Endothelial cell (in vitro differentiated cells): ENCODE measurements at regions not wholly inside any gene's neighbourhood (a gene's known extent, or its start where the extent isn't known, plus 50 kb on each side); places are given as distances from the start of the nearest gene placed in this dataset.

Experiments used
- DNase-seq: peaks from one replicate; pipeline ENCODE4 v3.0.0; 2021; ENCODE audit warnings: low spot score
- H3K27ac Mint-ChIP-seq: one replicate; pipeline ENCODE4 v1.8.0; 2021; ENCODE audit warnings: mixed read lengths, inconsistent platforms; ENCODE audit not compliant: unreplicated experiment
- H3K27me3 Mint-ChIP-seq: one replicate; pipeline ENCODE4 v1.8.0; 2021; ENCODE audit warnings: mild to moderate bottlenecking, moderate library complexity, mixed read lengths, inconsistent platforms; ENCODE audit not compliant: unreplicated experiment
- H3K36me3 Mint-ChIP-seq: one replicate; pipeline ENCODE4 v1.8.0; 2021; ENCODE audit warnings: mild to moderate bottlenecking, low read depth, mixed read lengths, inconsistent platforms; ENCODE audit not compliant: unreplicated experiment
- H3K4me1 Mint-ChIP-seq: one replicate; pipeline ENCODE4 v1.8.0; 2021; ENCODE audit warnings: mild to moderate bottlenecking, mixed read lengths, inconsistent platforms; ENCODE audit not compliant: unreplicated experiment
- H3K4me3 Mint-ChIP-seq: one replicate; pipeline ENCODE4 v1.8.0; 2021; ENCODE audit warnings: mild to moderate bottlenecking, mixed read lengths, inconsistent platforms; ENCODE audit not compliant: unreplicated experiment
- H3K9me3 Mint-ChIP-seq: one replicate; pipeline ENCODE4 v1.8.0; 2021; ENCODE audit warnings: mixed read lengths, inconsistent platforms; ENCODE audit not compliant: unreplicated experiment
- CTCF ChIP-seq: fragments of 200-600 bp; sonication (generic); IDR thresholded peaks from one replicate; pipeline ENCODE4 v1.5.0; 2021; ENCODE audit warnings: antibody characterized with exemption; ENCODE audit not compliant: unreplicated experiment

- H3K27ac Mint-ChIP-seq: no peak overlapping the region
- no peak for TF ChIP-seq CTCF
- H3K27me3 Mint-ChIP-seq: no peaks in the 10 kb centered on the region
- no peaks in the 10 kb centered on the region for H3K36me3 Mint-ChIP-seq
- no peaks in the 10 kb centered on the region for H3K9me3 Mint-ChIP-seq
- no peak overlapping the region for H3K4me3 Mint-ChIP-seq
- DNase-seq: no peak
- H3K4me1 Mint-ChIP-seq: no peaks in the 10 kb centered on the region
These were observed 895.6 kb downstream of the TTLL7 start for GRCh38 chr1:83103341-83103740.

- DNase-seq: no peak
- H3K4me3 Mint-ChIP-seq: no peak overlapping the region
- H3K4me1 Mint-ChIP-seq: no peaks in the 10 kb centered on the region
- H3K27me3 Mint-ChIP-seq: no peaks in the 10 kb centered on the region
- H3K9me3 Mint-ChIP-seq: no peaks in the 10 kb centered on the region
- no peak for TF ChIP-seq CTCF
- no peak overlapping the region for H3K27ac Mint-ChIP-seq
- no peaks in the 10 kb centered on the region for H3K36me3 Mint-ChIP-seq
These were observed 896.3 kb downstream of the TTLL7 start for GRCh38 chr1:83102630-83103071.

- Mint-ChIP-seq H3K27me3 (no peaks in the 10 kb centered on the region), H3K36me3 (no peaks in the 10 kb centered on the region), H3K27ac (no peak overlapping the region), H3K9me3 (no peaks in the 10 kb centered on the region), H3K4me1 (no peaks in the 10 kb centered on the region), H3K4me3 (no peak overlapping the region)
- no peak for TF ChIP-seq CTCF
- no peak for DNase-seq
These were observed 897.5 kb downstream of the TTLL7 start for GRCh38 chr1:83101406-83101805.

GRCh38 chr1:83100133-83100532 is 898.8 kb downstream of the TTLL7 start:
- H3K27ac Mint-ChIP-seq: no peak overlapping the region
- no peak for DNase-seq
- H3K36me3 Mint-ChIP-seq: no peaks in the 10 kb centered on the region

GRCh38 chr1:83098791-83099190 is 900.1 kb downstream of the TTLL7 start:
- no peak for DNase-seq
- Mint-ChIP-seq H3K27me3 (no peaks in the 10 kb centered on the region), H3K27ac (no peak overlapping the region), H3K9me3 (no peaks in the 10 kb centered on the region), H3K36me3 (no peaks in the 10 kb centered on the region), H3K4me3 (no peak overlapping the region), H3K4me1 (no peaks in the 10 kb centered on the region)
- no peak for TF ChIP-seq CTCF

More at GRCh38 chr1:83100133-83100532, 898.8 kb downstream of the TTLL7 start:
- Mint-ChIP-seq H3K4me1 (no peaks in the 10 kb centered on the region), H3K4me3 (no peak overlapping the region), H3K27me3 (no peaks in the 10 kb centered on the region), H3K9me3 (no peaks in the 10 kb centered on the region)
- no peak for TF ChIP-seq CTCF
